ENCODE measurements at regions not wholly inside any gene's neighbourhood (a gene's known extent, or its start where the extent isn't known, plus 50 kb on each side); places are given as distances from the start of the nearest gene placed in this dataset.

DNA sequence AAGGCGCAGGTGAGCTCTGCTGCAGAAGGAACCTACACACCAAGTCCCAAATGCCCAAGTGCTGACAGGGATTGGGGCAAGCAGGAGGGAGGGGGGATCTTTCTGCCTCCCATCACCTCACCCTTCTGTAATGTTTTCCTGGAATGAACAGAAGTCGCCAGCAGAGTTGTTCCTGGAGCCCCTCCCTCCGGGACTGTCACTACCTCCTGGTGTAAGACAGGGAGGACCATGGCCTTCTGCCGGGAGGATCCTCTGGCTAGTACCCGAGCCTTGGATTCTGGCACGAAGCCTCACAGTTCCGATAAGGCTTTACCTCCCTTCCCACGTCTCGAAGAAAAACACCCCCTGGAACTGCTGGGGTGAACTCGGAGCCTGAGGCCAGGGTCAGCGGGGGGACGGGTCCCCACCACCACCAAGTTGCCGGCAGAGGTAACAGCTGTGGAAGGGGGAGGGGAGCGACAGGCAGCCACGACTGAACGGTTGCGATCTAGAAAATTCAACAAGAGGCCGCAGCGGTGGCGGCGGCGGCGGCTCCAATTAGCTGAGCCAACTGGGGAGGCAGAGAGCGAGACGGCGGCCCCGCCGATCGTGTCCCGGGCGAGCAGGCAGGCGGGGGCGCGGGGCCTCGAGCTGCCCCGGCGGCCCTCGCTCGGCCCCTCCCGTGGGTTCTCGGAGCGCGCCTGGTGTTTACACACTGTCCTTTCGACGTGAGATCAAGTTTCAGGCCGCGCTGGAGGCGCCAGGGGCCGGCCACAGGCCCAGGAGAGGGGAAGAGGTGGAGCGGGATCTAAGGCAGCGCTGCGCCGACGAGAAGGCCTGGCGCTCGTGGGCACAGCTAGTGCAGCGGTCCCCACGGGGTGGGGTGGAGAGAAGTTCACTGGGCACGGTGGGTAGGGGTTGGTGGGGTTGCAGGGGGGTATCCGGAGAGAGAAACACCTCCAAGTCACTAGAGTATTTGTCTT is 53.7 kb upstream of the BCOR start:
- no peak overlapping the region for H3K4me3 ChIP-seq (ENCODE audit: low read depth, low read length)
- no peaks in the 10 kb centered on the region for H3K9me3 ChIP-seq
- no peaks in the 10 kb centered on the region for H3K36me3 ChIP-seq
- TF ChIP-seq, protein P1, sequence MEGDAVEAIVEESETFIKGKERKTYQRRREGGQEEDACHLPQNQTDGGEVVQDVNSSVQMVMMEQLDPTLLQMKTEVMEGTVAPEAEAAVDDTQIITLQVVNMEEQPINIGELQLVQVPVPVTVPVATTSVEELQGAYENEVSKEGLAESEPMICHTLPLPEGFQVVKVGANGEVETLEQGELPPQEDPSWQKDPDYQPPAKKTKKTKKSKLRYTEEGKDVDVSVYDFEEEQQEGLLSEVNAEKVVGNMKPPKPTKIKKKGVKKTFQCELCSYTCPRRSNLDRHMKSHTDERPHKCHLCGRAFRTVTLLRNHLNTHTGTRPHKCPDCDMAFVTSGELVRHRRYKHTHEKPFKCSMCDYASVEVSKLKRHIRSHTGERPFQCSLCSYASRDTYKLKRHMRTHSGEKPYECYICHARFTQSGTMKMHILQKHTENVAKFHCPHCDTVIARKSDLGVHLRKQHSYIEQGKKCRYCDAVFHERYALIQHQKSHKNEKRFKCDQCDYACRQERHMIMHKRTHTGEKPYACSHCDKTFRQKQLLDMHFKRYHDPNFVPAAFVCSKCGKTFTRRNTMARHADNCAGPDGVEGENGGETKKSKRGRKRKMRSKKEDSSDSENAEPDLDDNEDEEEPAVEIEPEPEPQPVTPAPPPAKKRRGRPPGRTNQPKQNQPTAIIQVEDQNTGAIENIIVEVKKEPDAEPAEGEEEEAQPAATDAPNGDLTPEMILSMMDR (IDR thresholded peaks at IDR 0.05; ENCODE audit: low read depth, low read length), result no peak
- DNase-seq, result no peak
- no peaks in the 10 kb centered on the region for H3K27me3 ChIP-seq
- H3K4me1 ChIP-seq, result peaks cover 7% of the 10 kb centered on the region

DNA sequence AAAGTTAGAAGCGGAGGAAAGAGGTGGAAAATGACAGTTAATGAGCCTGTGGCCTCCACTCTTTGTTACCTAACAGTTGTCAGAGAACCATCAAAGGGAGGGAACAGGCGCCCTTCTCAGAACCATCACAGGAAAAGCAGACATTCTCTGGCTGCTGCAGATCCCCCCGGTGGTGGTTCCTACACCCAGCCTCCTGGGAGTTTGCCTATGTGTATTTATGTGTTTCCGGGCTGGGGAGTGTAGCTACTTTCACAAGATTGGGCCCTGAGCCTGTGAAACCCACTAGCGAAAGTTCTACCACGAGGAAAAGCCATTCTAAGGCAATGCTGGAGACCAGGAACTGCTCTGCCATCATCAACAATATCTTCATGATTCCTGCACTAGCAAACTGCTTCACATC is 52.7 kb upstream of the BCOR start:
- H3K27me3 ChIP-seq, result no peaks in the 10 kb centered on the region
- no peak for DNase-seq
- H3K9me3 ChIP-seq, result no peaks in the 10 kb centered on the region
- no peaks in the 10 kb centered on the region; the same call in none of the 2 replicates for H3K4me1 ChIP-seq
- no peak overlapping the region for H3K4me3 ChIP-seq (ENCODE audit: low read depth, low read length)
- TF ChIP-seq, protein P1 (IDR thresholded peaks at IDR 0.05; ENCODE audit: low read depth, low read length), result 0 out of 2 replicates have a peak, but pooled peaks have one; percentile 8
- no peaks in the 10 kb centered on the region for H3K36me3 ChIP-seq

DNA sequence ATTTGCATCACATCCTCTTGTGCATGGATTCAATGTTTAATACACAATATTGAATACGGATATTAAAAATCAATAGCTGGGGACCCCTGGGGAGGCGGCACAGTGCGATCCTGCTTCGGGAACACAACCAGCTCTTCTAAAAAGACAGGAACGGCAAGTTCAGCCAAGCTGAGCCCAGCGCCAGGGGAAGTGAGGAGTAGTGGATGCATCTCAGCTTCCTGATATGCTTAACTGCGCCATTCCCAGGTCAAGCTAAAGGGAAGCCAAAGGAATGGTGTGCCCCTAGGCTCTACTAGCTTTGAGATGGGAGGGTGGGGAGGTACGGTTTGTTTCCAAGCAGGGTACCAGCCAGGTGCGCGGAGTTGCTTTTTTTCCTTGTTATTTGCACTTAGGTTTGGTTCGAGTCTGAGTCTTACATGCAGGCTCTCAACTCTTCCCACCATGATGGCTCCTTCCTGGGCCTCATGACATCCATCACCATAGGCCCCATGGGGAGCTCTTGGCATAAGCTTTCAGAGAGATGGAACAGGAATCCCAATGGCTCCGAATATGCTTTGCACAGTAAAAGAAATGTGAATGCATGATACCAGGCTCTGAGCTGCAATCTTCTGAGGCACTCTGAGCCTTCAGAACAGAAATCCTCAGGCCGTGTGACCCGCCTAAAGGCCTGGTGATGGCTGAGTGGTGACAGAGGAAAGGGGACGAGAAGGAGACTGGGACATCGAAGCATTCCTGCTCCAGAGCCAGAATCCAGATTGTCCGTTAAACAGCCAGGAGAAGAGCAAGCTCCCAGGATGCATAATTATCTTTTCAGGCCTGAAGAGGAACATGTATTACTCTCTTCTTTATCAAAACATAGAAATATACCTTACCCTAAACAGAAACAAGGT is 51.8 kb upstream of the BCOR start:
- Histone ChIP-seq H3K4me3 (ENCODE audit: low read depth, low read length) (no peak overlapping the region), H3K4me1 (no peaks in the 10 kb centered on the region; the same call in none of the 2 replicates), H3K9me3 (no peaks in the 10 kb centered on the region), H3K36me3 (no peaks in the 10 kb centered on the region), H3K27me3 (no peaks in the 10 kb centered on the region)
- TF ChIP-seq, protein P1 (IDR thresholded peaks at IDR 0.05; ENCODE audit: low read depth, low read length), result no peak
- DNase-seq, result no peak

DNA sequence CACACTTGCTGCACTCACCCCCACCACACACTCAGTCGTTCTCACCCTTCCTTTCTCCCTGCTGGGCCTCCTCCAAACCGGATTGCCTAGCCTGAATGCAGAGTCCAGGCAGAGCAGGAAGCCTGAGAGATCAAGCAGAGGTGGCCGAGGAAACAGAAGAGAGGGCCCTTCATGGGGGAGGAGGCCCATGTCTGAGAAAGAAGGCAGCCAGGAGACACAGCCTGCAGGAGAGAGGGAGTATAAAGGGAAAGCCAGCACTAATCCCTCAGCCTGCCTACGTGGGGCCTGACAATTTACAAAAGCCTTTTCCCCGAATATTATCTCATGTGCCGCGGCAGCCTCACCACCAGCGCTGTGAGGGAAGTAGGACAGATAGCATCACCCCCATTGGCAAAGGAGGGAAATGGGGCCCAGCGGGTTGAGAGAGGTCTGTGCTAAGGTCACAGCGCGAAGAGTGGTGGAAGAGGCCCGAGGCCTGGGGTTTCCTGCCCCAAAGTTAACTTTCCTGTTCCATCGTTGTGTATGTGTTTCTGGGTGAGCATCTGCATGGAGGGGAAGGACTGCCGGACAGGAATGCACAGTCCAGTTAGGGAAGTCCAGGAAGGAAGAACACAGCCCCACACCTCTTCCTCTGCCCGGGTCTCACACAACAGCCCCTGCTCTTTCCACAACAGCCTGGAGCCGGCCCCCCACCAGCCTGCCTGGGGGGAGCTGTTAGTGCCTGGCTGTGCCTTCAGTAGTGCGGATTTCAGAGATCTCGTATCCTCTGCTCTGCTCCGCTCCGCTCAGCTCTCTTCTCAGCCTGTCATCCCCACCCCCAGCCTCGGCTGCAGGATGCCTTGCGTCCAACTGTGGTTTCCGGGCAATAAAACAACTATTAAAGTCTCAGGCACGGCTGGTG is 50.9 kb upstream of the BCOR start:
- Histone ChIP-seq H3K4me3 (ENCODE audit: low read depth, low read length) (no peak overlapping the region), H3K36me3 (no peaks in the 10 kb centered on the region), H3K27me3 (no peaks in the 10 kb centered on the region), H3K9me3 (no peaks in the 10 kb centered on the region), H3K4me1 (no peaks in the 10 kb centered on the region; the same call in none of the 2 replicates)
- TF ChIP-seq, protein P1 (IDR thresholded peaks at IDR 0.05; ENCODE audit: low read depth, low read length), result no peak
- no peak for DNase-seq

DNA sequence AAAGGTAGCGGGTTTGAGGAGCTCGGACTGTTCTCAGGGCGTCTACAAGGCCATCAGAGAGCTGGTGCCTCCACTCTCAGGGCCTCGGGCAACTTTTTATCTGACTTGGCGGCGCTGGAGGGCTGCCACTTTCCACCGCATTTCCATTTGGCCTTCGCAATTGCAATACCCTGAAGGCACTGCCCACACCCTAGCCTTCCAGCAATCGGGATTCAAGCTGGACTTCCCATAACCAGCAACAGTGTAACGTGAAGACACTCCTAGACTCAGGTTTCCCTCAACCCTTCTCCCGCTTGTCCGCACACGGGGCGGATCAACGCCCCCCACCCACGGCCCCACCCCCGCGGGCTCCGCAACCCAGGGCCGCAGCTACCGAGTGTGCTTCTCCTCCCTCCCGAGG is 50.2 kb upstream of the BCOR start:
- TF ChIP-seq, protein P1 (IDR thresholded peaks at IDR 0.05; ENCODE audit: low read depth, low read length), result no peak
- Histone ChIP-seq H3K4me3 (ENCODE audit: low read depth, low read length) (no peak overlapping the region), H3K27me3 (no peaks in the 10 kb centered on the region), H3K9me3 (no peaks in the 10 kb centered on the region), H3K36me3 (no peaks in the 10 kb centered on the region), H3K4me1 (no peaks in the 10 kb centered on the region; the same call in none of the 2 replicates)
- no peak for DNase-seq

All from BE2C (cell line).